SK-N-SH treated with all-trans-retinoic acid at 6 μM for 48 hours (cell line): ENCODE measurements at regions not wholly inside any gene's neighbourhood (a gene's known extent, or its start where the extent isn't known, plus 50 kb on each side); places are given as distances from the start of the nearest gene placed in this dataset.

Experiments used
- ATAC-seq: fragments of 200-7000 bp; cut with Tn5 transposase; 3 replicates; pipeline ENCODE4 v1.9.1; 2020; ENCODE audit warnings: mild to moderate bottlenecking, moderate library complexity
- ARNTL ChIP-seq: fragments of 450-650 bp; formaldehyde crosslinking; IDR thresholded peaks from 2 replicates; pipeline ENCODE4 v1.5.0; 2020; ENCODE audit warnings: low read depth, mild to moderate bottlenecking, moderate library complexity, borderline replicate concordance
- BACH2 ChIP-seq: fragments of 250-450 bp; sonication (Bioruptor Pico); IDR thresholded peaks from 2 replicates; pipeline ENCODE4 v1.9.0; 2021; ENCODE audit warnings: mild to moderate bottlenecking, borderline replicate concordance
- CSDC2 ChIP-seq: fragments of 250-450 bp; sonication (Bioruptor Pico); IDR thresholded peaks from 2 replicates; pipeline ENCODE4 v1.5.0; 2020; ENCODE audit warnings: mild to moderate bottlenecking, moderate library complexity
- ESRRG ChIP-seq: fragments of 250-450 bp; sonication (Bioruptor Pico); IDR thresholded peaks from 2 replicates; pipeline ENCODE4 v1.6.1; 2021; ENCODE audit warnings: mild to moderate bottlenecking
- GLIS3 ChIP-seq: fragments of 250-450 bp; sonication (Bioruptor Pico); IDR thresholded peaks from 2 replicates; pipeline ENCODE4 v1.5.0; 2020; ENCODE audit warnings: mild to moderate bottlenecking, moderate library complexity
- ISL1 ChIP-seq: fragments of 250-450 bp; sonication (Bioruptor Pico); IDR thresholded peaks from 2 replicates; pipeline ENCODE4 v2.1.2; 2022; ENCODE audit warnings: mild to moderate bottlenecking, moderate library complexity
- OSR1 ChIP-seq: fragments of 250-450 bp; sonication (Bioruptor Pico); IDR thresholded peaks from 2 replicates; pipeline ENCODE4 v1.8.0; 2022; ENCODE audit warnings: moderate library complexity, mild to moderate bottlenecking, inconsistent platforms
- PATZ1 ChIP-seq: fragments of 250-450 bp; sonication (Bioruptor Pico); IDR thresholded peaks from 2 replicates; pipeline ENCODE4 v1.8.0; 2020; ENCODE audit warnings: mild to moderate bottlenecking, moderate library complexity, borderline replicate concordance
- POU6F1 ChIP-seq: fragments of 250-450 bp; sonication (Bioruptor Pico); IDR thresholded peaks from 2 replicates; pipeline ENCODE4 v1.8.0; 2021; ENCODE audit warnings: low read depth, mild to moderate bottlenecking, moderate library complexity, borderline replicate concordance
- RARB ChIP-seq: fragments of 250-450 bp; sonication (Bioruptor Pico); IDR thresholded peaks from 2 replicates; pipeline ENCODE4 v1.8.0; 2021; ENCODE audit warnings: mild to moderate bottlenecking, moderate library complexity
- SNAI2 ChIP-seq: fragments of 250-450 bp; sonication (Bioruptor Pico); IDR thresholded peaks from 2 replicates; pipeline ENCODE4 v1.5.0; 2020; ENCODE audit warnings: mild to moderate bottlenecking, moderate library complexity
- TCF4 ChIP-seq: fragments of 250-450 bp; sonication (Bioruptor Pico); IDR thresholded peaks from 2 replicates; pipeline ENCODE4 v1.8.0; 2021; ENCODE audit warnings: mild to moderate bottlenecking, moderate library complexity, borderline replicate concordance
- TOX ChIP-seq: fragments of 250-450 bp; sonication (Bioruptor Pico); IDR thresholded peaks from 2 replicates; pipeline ENCODE4 v1.8.0; 2021; ENCODE audit warnings: mild to moderate bottlenecking, moderate library complexity, borderline replicate concordance
- TSHZ2 ChIP-seq: fragments of 250-450 bp; sonication (Bioruptor Pico); IDR thresholded peaks from 2 replicates; pipeline ENCODE4 v1.5.0; 2020; ENCODE audit warnings: mild to moderate bottlenecking, moderate library complexity
- ZC3H10 ChIP-seq: fragments of 250-450 bp; sonication (Bioruptor Pico); IDR thresholded peaks from 2 replicates; pipeline ENCODE4 v1.5.1; 2021; ENCODE audit warnings: mild to moderate bottlenecking, moderate library complexity
- ZFP3 ChIP-seq: fragments of 250-450 bp; sonication (Bioruptor Pico); IDR thresholded peaks from 2 replicates; pipeline ENCODE4 v1.5.0; 2020; ENCODE audit warnings: mild to moderate bottlenecking, moderate library complexity
- ZFP30 ChIP-seq: fragments of 450-650 bp; formaldehyde crosslinking; IDR thresholded peaks from 2 replicates; pipeline ENCODE4 v1.5.0; 2022; ENCODE audit warnings: mild to moderate bottlenecking, moderate library complexity
- ZNF565 ChIP-seq: fragments of 450-650 bp; formaldehyde crosslinking; conservative IDR thresholded peaks from 2 replicates; pipeline ENCODE4 v1.5.0; 2020; ENCODE audit warnings: low read depth, mild to moderate bottlenecking, moderate library complexity
- ZNF8 ChIP-seq: fragments of 450-650 bp; formaldehyde crosslinking; IDR thresholded peaks from 2 replicates; pipeline ENCODE4 v1.5.0; 2020; ENCODE audit warnings: mild to moderate bottlenecking, moderate library complexity
- TF ChIP-seq, protein P1 (sequence below): fragments of 250-450 bp; sonication (Bioruptor Pico); IDR thresholded peaks from 2 replicates; pipeline ENCODE4 v1.5.1; 2021; ENCODE audit warnings: mild to moderate bottlenecking, moderate library complexity
- TF ChIP-seq, protein P2 (sequence below): fragments of 250-450 bp; sonication (Bioruptor Pico); IDR thresholded peaks from 2 replicates; pipeline ENCODE4 v1.5.1; 2020; ENCODE audit warnings: low read depth, mild to moderate bottlenecking, moderate library complexity

GRCh38 chr20:40481337-40481736 is 207.7 kb downstream of the MAFB start:
- TF ChIP-seq POU6F1 (CRISPR knock-in tag), result no peak
- no peak for TF ChIP-seq ZNF8 (CRISPR knock-in tag)
- no peak for TF ChIP-seq GLIS3 (CRISPR knock-in tag)
- no peak for TF ChIP-seq PATZ1 (CRISPR knock-in tag)
- no peak for TF ChIP-seq ISL1 (CRISPR knock-in tag)
- TF ChIP-seq OSR1 (CRISPR knock-in tag), result no peak
- no peak for TF ChIP-seq ZFP3
- TF ChIP-seq ZFP30 (CRISPR knock-in tag), result no peak
- no peak for TF ChIP-seq BACH2 (CRISPR knock-in tag)
- no peak for TF ChIP-seq ARNTL (CRISPR knock-in tag)
- TF ChIP-seq TOX (CRISPR knock-in tag), result no peak
- TF ChIP-seq, protein P1, sequence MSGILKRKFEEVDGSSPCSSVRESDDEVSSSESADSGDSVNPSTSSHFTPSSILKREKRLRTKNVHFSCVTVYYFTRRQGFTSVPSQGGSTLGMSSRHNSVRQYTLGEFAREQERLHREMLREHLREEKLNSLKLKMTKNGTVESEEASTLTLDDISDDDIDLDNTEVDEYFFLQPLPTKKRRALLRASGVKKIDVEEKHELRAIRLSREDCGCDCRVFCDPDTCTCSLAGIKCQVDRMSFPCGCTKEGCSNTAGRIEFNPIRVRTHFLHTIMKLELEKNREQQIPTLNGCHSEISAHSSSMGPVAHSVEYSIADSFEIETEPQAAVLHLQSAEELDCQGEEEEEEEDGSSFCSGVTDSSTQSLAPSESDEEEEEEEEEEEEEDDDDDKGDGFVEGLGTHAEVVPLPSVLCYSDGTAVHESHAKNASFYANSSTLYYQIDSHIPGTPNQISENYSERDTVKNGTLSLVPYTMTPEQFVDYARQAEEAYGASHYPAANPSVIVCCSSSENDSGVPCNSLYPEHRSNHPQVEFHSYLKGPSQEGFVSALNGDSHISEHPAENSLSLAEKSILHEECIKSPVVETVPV (CRISPR knock-in tag), result no peak
- TF ChIP-seq TSHZ2, result no peak
- no peak for TF ChIP-seq TCF4 (CRISPR knock-in tag)
- no peak for TF ChIP-seq SNAI2
- no peak for TF ChIP-seq ESRRG
- TF ChIP-seq ZNF565 (CRISPR knock-in tag), result no peak
- TF ChIP-seq, protein P2, sequence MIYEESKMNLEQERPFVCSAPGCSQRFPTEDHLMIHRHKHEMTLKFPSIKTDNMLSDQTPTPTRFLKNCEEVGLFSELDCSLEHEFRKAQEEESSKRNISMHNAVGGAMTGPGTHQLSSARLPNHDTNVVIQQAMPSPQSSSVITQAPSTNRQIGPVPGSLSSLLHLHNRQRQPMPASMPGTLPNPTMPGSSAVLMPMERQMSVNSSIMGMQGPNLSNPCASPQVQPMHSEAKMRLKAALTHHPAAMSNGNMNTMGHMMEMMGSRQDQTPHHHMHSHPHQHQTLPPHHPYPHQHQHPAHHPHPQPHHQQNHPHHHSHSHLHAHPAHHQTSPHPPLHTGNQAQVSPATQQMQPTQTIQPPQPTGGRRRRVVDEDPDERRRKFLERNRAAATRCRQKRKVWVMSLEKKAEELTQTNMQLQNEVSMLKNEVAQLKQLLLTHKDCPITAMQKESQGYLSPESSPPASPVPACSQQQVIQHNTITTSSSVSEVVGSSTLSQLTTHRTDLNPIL (CRISPR knock-in tag), result no peak
- no peak for TF ChIP-seq CSDC2
- ATAC-seq, result no peak

DNA sequence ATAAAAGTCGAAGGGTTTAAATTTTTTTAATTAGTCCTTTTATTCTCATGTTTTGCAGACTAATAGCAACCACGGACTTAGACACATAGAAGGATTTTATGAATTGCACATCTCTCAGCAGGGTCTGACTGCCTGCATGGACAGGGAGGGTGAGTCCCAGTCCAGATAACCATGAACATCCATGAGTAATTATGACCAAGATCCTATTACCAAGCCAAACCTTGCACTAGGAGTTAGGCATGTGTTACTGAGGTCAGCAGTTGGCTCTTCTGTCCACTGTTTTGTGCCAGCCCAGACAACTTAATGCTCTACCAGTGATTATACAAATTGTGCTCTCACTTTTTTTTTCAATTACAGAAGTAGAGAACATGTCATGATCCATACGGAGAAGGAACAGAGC is 211.2 kb downstream of the MAFB start:
- no peak for ATAC-seq
- TF ChIP-seq TSHZ2 (no peak), PATZ1 (CRISPR knock-in tag) (no peak), ZC3H10 (no peak), CSDC2 (no peak), ZNF8 (CRISPR knock-in tag) (no peak), RARB (no peak), GLIS3 (CRISPR knock-in tag) (no peak), ISL1 (CRISPR knock-in tag) (no peak), TCF4 (CRISPR knock-in tag) (no peak), ARNTL (CRISPR knock-in tag) (no peak), BACH2 (CRISPR knock-in tag) (no peak), ESRRG (no peak), OSR1 (CRISPR knock-in tag) (no peak), POU6F1 (CRISPR knock-in tag) (no peak)
- TF ChIP-seq, protein P2 (CRISPR knock-in tag), result no peak
